ENCODE measurements at regions not wholly inside any gene's neighbourhood (a gene's known extent, or its start where the extent isn't known, plus 50 kb on each side); places are given as distances from the start of the nearest gene placed in this dataset.

DNA sequence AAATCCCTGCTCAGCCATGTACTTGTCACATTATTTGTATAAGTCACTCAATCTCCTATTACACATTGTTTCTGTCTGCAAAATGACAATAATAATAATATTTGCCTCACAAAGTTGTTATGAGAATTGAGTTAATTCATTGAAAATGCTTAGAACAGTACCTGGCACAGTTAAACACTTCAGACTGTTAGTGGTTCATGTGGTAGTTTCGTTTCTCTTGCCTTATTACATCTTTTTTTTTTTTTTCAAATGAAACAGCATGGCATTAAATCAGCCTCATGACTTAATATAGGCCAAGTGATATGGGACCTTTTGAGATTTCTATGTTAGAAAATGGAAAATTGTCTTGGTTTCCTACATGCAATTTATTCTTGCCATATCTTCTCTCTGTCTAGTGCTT is 71.0 kb upstream of the CRY1 start:
- no peak for TF ChIP-seq EZH2 (IDR thresholded peaks at IDR 0.05; ENCODE audit: borderline replicate concordance)
- no peak for TF ChIP-seq CTCF (IDR thresholded peaks at IDR 0.05; ENCODE audit: poor library complexity)
